SKM-1 (cell line): ENCODE measurements at regions not wholly inside any gene's neighbourhood (a gene's known extent, or its start where the extent isn't known, plus 50 kb on each side); places are given as distances from the start of the nearest gene placed in this dataset.

Source experiments
- DNase-seq: peaks from one replicate; lab custom pipeline; 2025; ENCODE audit not compliant: unreplicated experiment; lab: John Stamatoyannopoulos, UW

- DNase-seq = no peak
Measured at GRCh38 chr12:16730772-16731171, 124.8 kb upstream of the LMO3 start.

- DNase-seq = no peak
Measured at GRCh38 chr12:16726879-16727278, 120.9 kb upstream of the LMO3 start.

- no peak for DNase-seq
Measured at GRCh38 chr12:16719713-16720416, 113.9 kb upstream of the LMO3 start.

GRCh38 chr12:16716928-16717327 lies 111.0 kb upstream of the LMO3 start:
- no peak for DNase-seq

- no peak for DNase-seq
Measured at GRCh38 chr12:16692099-16692498, 86.1 kb upstream of the LMO3 start.

GRCh38 chr12:16691624-16692023 lies 85.7 kb upstream of the LMO3 start:
- DNase-seq = no peak

- DNase-seq = no peak
Measured at GRCh38 chr12:16688200-16688599, 82.2 kb upstream of the LMO3 start.

- DNase-seq = no peak
Measured at GRCh38 chr12:16685107-16685506, 79.1 kb upstream of the LMO3 start.

GRCh38 chr12:16681196-16681595 lies 75.2 kb upstream of the LMO3 start:
- no peak for DNase-seq

GRCh38 chr12:16675438-16675837 lies 69.5 kb upstream of the LMO3 start:
- no peak for DNase-seq

GRCh38 chr12:16674885-16675284 lies 68.9 kb upstream of the LMO3 start:
- no peak for DNase-seq

GRCh38 chr12:16670456-16671050 lies 64.6 kb upstream of the LMO3 start:
- no peak for DNase-seq

- DNase-seq = no peak
Measured at GRCh38 chr12:16669756-16670155, 63.8 kb upstream of the LMO3 start.

- DNase-seq = no peak
Measured at GRCh38 chr12:16668198-16668597, 62.2 kb upstream of the LMO3 start.

- no peak for DNase-seq
Measured at GRCh38 chr12:16658699-16659098, 52.7 kb upstream of the LMO3 start.
